ENCODE measurements at regions not wholly inside any gene's neighbourhood (a gene's known extent, or its start where the extent isn't known, plus 50 kb on each side); places are given as distances from the start of the nearest gene placed in this dataset.

DNA sequence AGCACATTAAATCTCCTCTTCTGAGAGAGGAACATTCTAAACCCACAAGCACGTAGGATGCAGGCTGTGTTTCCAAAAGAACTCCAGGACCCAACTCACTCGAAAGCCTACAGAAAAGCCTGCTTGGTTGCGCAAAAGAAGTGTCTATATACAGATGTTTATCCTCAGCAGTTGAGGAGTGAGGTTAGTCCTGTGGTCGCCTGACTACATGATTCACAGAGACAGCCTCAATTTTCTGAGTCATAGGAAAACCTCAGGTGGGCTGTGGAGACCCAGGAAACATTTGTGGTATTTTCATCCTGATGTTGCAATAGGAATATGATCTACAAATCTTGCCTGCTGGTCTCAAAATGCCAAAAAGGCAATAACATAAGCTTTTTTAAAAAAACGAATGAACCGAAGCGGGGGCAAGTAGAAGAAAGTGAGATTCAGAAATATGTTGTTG, 183.8 kb upstream of the THRB start (continued):
- TF ChIP-seq RAD21 (IDR thresholded peaks at IDR 0.05 in 1 of 2, conservative IDR thresholded peaks at IDR 0.05 in 1 of 2; ENCODE audit: low read depth in 2 of 2, low read length in 2 of 2) = no peak
- no peak for TF ChIP-seq EP300 (IDR thresholded peaks at IDR 0.05; ENCODE audit: borderline replicate concordance in 1 of 2, low read depth in 2 of 2, low read length in 2 of 2)
- no peak for TF ChIP-seq RXRA (IDR thresholded peaks at IDR 0.05; ENCODE audit: insufficient read depth, low read depth, low read length)
- no peak for TF ChIP-seq TAF1 (IDR thresholded peaks at IDR 0.05; ENCODE audit: low read depth, low read length)

Measured in H1 (cell line).